Astrocyte (in vitro differentiated cells and primary cell): ENCODE measurements at regions not wholly inside any gene's neighbourhood (a gene's known extent, or its start where the extent isn't known, plus 50 kb on each side); places are given as distances from the start of the nearest gene placed in this dataset.

Experiments
- DNase-seq: peaks from one replicate; pipeline ENCODE4 v3.0.0-alpha.2; 2010; ENCODE audit warnings: low read depth
- FAIRE-seq: peaks from 2 replicates; lab custom pipeline; 2011; peaks lifted over from hg19 to GRCh38; lab: Jason Lieb, UNC
- H2AFZ ChIP-seq: 2 replicates; pipeline ENCODE4 v1.6.0; 2012; ENCODE audit warnings: low read depth, low read length, inconsistent platforms
- H3K27ac ChIP-seq: 2 replicates; pipeline ENCODE4 v1.5.1; 2011; ENCODE audit warnings: low read depth, low read length, inconsistent platforms
- H3K27me3 ChIP-seq: 2 replicates; pipeline ENCODE4 v1.6.0; 2011; ENCODE audit warnings: low read length, inconsistent platforms; ENCODE audit not compliant: insufficient read depth
- H3K36me3 ChIP-seq: 2 replicates; pipeline ENCODE4 v1.5.1; 2011; ENCODE audit warnings: low read length, inconsistent platforms; ENCODE audit not compliant: insufficient read depth
- H3K4me1 ChIP-seq: 2 replicates; pipeline ENCODE4 v1.5.1; 2011; ENCODE audit warnings: low read length, inconsistent platforms; ENCODE audit not compliant: insufficient read depth
- H3K4me2 ChIP-seq: 2 replicates; pipeline ENCODE4 v1.6.0; 2012; ENCODE audit warnings: low read length, inconsistent platforms
- H3K4me3 ChIP-seq: 2 replicates; pipeline ENCODE4 v1.5.1; 2011; ENCODE audit warnings: low read depth, mild to moderate bottlenecking, low read length, inconsistent platforms; ENCODE audit not compliant: insufficient read depth
- H3K79me2 ChIP-seq: 2 replicates; pipeline ENCODE4 v1.6.0; 2012; ENCODE audit warnings: mild to moderate bottlenecking, low read length, inconsistent platforms; ENCODE audit not compliant: insufficient read depth
- H3K9ac ChIP-seq: 2 replicates; pipeline ENCODE4 v1.6.0; 2012; ENCODE audit warnings: mild to moderate bottlenecking, low read length, inconsistent platforms
- H3K9me3 ChIP-seq: 2 replicates; pipeline ENCODE4 v1.5.1; 2012; ENCODE audit warnings: low read depth, mild to moderate bottlenecking, low read length, inconsistent platforms; ENCODE audit not compliant: insufficient read depth
- H4K20me1 ChIP-seq: 2 replicates; pipeline ENCODE4 v1.6.0; 2012; ENCODE audit warnings: low read length, inconsistent platforms; ENCODE audit not compliant: insufficient read depth
- H3K27ac Mint-ChIP-seq: one replicate; pipeline ENCODE4 v1.8.0; 2021; ENCODE audit warnings: mild to moderate bottlenecking, mixed read lengths; ENCODE audit not compliant: unreplicated experiment
- H3K27me3 Mint-ChIP-seq: one replicate; pipeline ENCODE4 v1.8.0; 2021; ENCODE audit warnings: low read depth, mixed read lengths; ENCODE audit not compliant: unreplicated experiment
- H3K36me3 Mint-ChIP-seq: one replicate; pipeline ENCODE4 v1.8.0; 2021; ENCODE audit warnings: low read depth, mixed read lengths; ENCODE audit not compliant: unreplicated experiment
- H3K4me1 Mint-ChIP-seq: one replicate; pipeline ENCODE4 v1.8.0; 2021; ENCODE audit warnings: low read depth, mixed read lengths; ENCODE audit not compliant: unreplicated experiment
- H3K4me3 Mint-ChIP-seq: one replicate; pipeline ENCODE4 v1.8.0; 2021; ENCODE audit warnings: mild to moderate bottlenecking, moderate library complexity, mixed read lengths; ENCODE audit not compliant: unreplicated experiment
- H3K9me3 Mint-ChIP-seq: one replicate; pipeline ENCODE4 v1.8.0; 2021; ENCODE audit warnings: mild to moderate bottlenecking, mixed read lengths; ENCODE audit not compliant: unreplicated experiment
- EZH2 ChIP-seq: IDR thresholded peaks from 2 replicates; pipeline ENCODE4 v1.6.1; 2012; ENCODE audit warnings: mild to moderate bottlenecking, low read length, inconsistent platforms; ENCODE audit not compliant: insufficient read depth
- TF ChIP-seq, protein P1 (sequence below): IDR thresholded peaks from 2 replicates; pipeline ENCODE4 v1.5.1; 2011; ENCODE audit warnings: low read depth, mild to moderate bottlenecking, inconsistent platforms, low read length, moderate library complexity; ENCODE audit not compliant: insufficient read depth

DNA sequence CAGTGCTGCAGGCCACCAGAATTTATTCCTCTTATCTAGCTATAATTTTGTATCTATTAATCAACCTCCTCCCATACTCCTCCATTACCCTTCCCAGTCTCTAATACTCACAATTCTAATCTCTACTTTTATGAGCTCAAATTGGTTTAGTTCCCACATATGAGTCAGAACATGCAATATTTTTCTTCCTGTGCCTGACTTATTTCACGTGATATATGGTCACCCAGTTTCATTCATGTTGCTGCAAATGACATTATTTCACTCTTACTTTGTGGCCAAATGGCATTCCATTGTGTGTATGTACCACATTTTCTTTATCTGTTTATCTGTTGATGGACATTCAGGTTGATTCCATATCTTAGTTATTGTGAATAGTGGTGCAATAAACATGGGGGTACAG is 483.5 kb downstream of the ACTRT1 start:
- H3K9me3 Mint-ChIP-seq, result no peaks in the 10 kb centered on the region
- H3K27ac Mint-ChIP-seq, result no peak overlapping the region
- H3K36me3 ChIP-seq, result no peaks in the 10 kb centered on the region
- H3K4me1 ChIP-seq, result no peaks in the 10 kb centered on the region
- H3K4me1 Mint-ChIP-seq, result no peaks in the 10 kb centered on the region
- H3K9ac ChIP-seq, result no peak overlapping the region
- TF ChIP-seq, protein P1, sequence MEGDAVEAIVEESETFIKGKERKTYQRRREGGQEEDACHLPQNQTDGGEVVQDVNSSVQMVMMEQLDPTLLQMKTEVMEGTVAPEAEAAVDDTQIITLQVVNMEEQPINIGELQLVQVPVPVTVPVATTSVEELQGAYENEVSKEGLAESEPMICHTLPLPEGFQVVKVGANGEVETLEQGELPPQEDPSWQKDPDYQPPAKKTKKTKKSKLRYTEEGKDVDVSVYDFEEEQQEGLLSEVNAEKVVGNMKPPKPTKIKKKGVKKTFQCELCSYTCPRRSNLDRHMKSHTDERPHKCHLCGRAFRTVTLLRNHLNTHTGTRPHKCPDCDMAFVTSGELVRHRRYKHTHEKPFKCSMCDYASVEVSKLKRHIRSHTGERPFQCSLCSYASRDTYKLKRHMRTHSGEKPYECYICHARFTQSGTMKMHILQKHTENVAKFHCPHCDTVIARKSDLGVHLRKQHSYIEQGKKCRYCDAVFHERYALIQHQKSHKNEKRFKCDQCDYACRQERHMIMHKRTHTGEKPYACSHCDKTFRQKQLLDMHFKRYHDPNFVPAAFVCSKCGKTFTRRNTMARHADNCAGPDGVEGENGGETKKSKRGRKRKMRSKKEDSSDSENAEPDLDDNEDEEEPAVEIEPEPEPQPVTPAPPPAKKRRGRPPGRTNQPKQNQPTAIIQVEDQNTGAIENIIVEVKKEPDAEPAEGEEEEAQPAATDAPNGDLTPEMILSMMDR, result no peak
- H3K27me3 Mint-ChIP-seq, result no peaks in the 10 kb centered on the region
- no peaks in the 10 kb centered on the region for H3K27me3 ChIP-seq
- H3K9me3 ChIP-seq, result no peaks in the 10 kb centered on the region
- no peak overlapping the region for H3K27ac ChIP-seq
- H3K36me3 Mint-ChIP-seq, result no peaks in the 10 kb centered on the region
- no peaks in the 10 kb centered on the region for H3K79me2 ChIP-seq
- H2AFZ ChIP-seq, result no peak overlapping the region
- no peak for DNase-seq
- H4K20me1 ChIP-seq, result no peaks in the 10 kb centered on the region
- no peak overlapping the region for H3K4me3 ChIP-seq
- FAIRE-seq, result no peak
- no peak overlapping the region for H3K4me3 Mint-ChIP-seq
- no peak overlapping the region for H3K4me2 ChIP-seq

DNA sequence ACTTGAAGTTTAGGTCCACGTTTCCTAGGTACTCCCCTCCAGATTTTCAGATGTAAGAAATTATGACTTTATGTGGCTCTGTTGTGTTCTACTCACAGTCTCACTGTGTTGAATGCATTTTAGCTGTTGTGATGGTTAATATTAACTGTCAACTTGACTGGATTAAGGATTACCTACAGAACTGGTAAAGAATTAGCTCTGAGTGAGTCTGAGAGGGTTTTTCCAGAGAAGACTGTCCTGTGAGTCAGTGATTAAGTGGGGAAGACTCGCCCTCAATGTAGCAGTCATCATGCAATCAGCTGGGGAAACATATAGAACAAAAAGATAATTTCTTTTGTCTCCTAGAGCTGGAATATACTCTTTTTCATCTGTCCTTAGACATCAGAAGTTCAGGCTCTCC is 493.4 kb downstream of the ACTRT1 start:
- Mint-ChIP-seq H3K36me3 (no peaks in the 10 kb centered on the region), H3K27me3 (no peaks in the 10 kb centered on the region), H3K4me3 (no peak overlapping the region), H3K27ac (no peak overlapping the region), H3K9me3 (peaks cover 3% of the 10 kb centered on the region), H3K4me1 (no peaks in the 10 kb centered on the region)
- FAIRE-seq, result no peak
- no peaks in the 10 kb centered on the region for H3K4me1 ChIP-seq
- no peak overlapping the region for H3K9ac ChIP-seq
- DNase-seq, result no peak
- no peak overlapping the region for H3K27ac ChIP-seq
- no peaks in the 10 kb centered on the region for H3K9me3 ChIP-seq
- TF ChIP-seq EZH2, result no peak
- TF ChIP-seq, protein P1, result no peak
- no peaks in the 10 kb centered on the region for H3K79me2 ChIP-seq
- H3K36me3 ChIP-seq, result no peaks in the 10 kb centered on the region
- H2AFZ ChIP-seq, result no peak overlapping the region
- no peak overlapping the region for H3K4me2 ChIP-seq
- H3K27me3 ChIP-seq, result no peaks in the 10 kb centered on the region
- no peak overlapping the region for H3K4me3 ChIP-seq
- no peaks in the 10 kb centered on the region for H4K20me1 ChIP-seq

DNA sequence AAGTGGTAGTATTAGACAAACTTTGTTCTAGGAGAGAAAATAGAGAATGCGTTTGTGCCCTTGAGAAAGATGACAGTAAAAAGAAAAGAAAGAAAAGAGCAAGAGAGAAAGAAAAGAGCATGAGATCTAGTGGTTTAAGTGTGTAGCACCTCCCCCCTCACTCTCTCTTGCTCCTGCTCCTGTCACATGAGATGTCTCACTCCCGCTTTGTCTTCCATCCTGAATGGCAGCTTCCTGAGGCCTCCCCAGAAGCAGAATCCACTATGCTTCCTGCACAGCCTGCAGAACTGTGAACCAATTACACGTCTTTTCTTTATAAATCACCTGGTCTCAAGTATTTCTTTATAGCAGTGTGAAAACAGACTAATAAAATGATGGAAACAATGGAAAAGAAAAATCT is 499.6 kb downstream of the ACTRT1 start:
- Histone ChIP-seq H3K27me3 (no peaks in the 10 kb centered on the region), H4K20me1 (no peaks in the 10 kb centered on the region), H3K36me3 (no peaks in the 10 kb centered on the region), H3K4me2 (no peak overlapping the region), H3K4me1 (no peaks in the 10 kb centered on the region), H3K4me3 (no peak overlapping the region), H3K27ac (no peak overlapping the region), H2AFZ (no peak overlapping the region), H3K79me2 (no peaks in the 10 kb centered on the region), H3K9ac (no peak overlapping the region), H3K9me3 (no peaks in the 10 kb centered on the region)
- Mint-ChIP-seq H3K36me3 (no peaks in the 10 kb centered on the region), H3K9me3 (peaks cover 3% of the 10 kb centered on the region), H3K4me1 (no peaks in the 10 kb centered on the region), H3K27me3 (no peaks in the 10 kb centered on the region), H3K27ac (no peak overlapping the region), H3K4me3 (no peak overlapping the region)
- no peak for TF ChIP-seq EZH2
- TF ChIP-seq, protein P1, result no peak
- FAIRE-seq, result no peak
- no peak for DNase-seq
